GM12873 (cell line): ENCODE measurements at regions not wholly inside any gene's neighbourhood (a gene's known extent, or its start where the extent isn't known, plus 50 kb on each side); places are given as distances from the start of the nearest gene placed in this dataset.

Experiments used
- TF ChIP-seq, protein P1 (sequence below): IDR thresholded peaks from 2 replicates; pipeline ENCODE4 v1.5.1; 2012; ENCODE audit warnings: low read depth, mild to moderate bottlenecking, moderate library complexity, low read length, control low read depth; ENCODE audit not compliant: insufficient read depth; ENCODE audit errors: missing control alignments

- TF ChIP-seq, protein P1, sequence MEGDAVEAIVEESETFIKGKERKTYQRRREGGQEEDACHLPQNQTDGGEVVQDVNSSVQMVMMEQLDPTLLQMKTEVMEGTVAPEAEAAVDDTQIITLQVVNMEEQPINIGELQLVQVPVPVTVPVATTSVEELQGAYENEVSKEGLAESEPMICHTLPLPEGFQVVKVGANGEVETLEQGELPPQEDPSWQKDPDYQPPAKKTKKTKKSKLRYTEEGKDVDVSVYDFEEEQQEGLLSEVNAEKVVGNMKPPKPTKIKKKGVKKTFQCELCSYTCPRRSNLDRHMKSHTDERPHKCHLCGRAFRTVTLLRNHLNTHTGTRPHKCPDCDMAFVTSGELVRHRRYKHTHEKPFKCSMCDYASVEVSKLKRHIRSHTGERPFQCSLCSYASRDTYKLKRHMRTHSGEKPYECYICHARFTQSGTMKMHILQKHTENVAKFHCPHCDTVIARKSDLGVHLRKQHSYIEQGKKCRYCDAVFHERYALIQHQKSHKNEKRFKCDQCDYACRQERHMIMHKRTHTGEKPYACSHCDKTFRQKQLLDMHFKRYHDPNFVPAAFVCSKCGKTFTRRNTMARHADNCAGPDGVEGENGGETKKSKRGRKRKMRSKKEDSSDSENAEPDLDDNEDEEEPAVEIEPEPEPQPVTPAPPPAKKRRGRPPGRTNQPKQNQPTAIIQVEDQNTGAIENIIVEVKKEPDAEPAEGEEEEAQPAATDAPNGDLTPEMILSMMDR, result no peak
These were observed 106.7 kb upstream of the SLC28A3 start for GRCh38 chr9:84447305-84447704.

- TF ChIP-seq, protein P1, result no peak
These were observed 109.5 kb upstream of the SLC28A3 start for GRCh38 chr9:84450029-84450428.

DNA sequence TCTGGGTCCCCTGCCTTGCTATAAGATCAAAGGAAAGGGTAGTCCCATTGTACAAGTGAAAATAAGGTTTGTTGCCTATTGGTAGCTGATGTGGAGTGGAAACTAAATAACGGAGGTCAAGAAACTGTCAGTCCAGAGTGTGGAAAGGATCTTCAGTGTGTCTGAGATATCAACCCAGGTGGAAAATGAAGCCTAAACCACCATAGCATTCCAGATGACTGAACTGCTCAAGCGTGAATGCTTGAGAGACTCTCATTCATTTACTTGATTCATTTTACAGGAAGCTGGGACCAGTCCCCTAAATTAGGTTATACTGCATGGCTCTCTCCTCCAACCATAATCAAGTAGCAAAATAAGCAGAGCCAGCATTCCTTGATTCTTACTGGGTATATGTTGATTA is 116.0 kb upstream of the SLC28A3 start:
- TF ChIP-seq, protein P1, result no peak

DNA sequence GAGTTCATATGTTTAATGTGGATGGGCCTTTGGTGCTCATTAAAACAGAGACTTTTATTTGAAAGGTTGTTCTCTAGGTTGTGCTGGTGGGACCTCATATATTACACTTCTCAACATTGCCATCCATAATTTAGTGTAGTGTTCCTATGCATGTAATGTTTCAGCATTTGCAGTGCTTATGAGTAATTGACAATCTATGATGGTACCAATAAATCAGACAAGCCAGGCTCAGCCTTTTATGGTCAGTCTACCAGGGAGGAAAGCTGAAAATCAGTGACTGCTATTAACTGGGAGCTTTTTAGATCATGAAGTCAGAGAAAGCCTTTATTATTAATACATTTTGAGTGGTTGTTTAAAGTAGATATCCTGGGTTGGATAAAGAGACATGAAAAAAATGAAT is 120.1 kb upstream of the SLC28A3 start:
- TF ChIP-seq, protein P1, result no peak

GRCh38 chr9:84463272-84463671 is 122.7 kb upstream of the SLC28A3 start:
- TF ChIP-seq, protein P1, result no peak

GRCh38 chr9:84466580-84467285 is 126.2 kb upstream of the SLC28A3 start:
- TF ChIP-seq, protein P1, result no peak

- TF ChIP-seq, protein P1, result no peak
These were observed 131.3 kb upstream of the SLC28A3 start for GRCh38 chr9:84471816-84472215.
